ENCODE measurements at regions not wholly inside any gene's neighbourhood (a gene's known extent, or its start where the extent isn't known, plus 50 kb on each side); places are given as distances from the start of the nearest gene placed in this dataset.

DNA sequence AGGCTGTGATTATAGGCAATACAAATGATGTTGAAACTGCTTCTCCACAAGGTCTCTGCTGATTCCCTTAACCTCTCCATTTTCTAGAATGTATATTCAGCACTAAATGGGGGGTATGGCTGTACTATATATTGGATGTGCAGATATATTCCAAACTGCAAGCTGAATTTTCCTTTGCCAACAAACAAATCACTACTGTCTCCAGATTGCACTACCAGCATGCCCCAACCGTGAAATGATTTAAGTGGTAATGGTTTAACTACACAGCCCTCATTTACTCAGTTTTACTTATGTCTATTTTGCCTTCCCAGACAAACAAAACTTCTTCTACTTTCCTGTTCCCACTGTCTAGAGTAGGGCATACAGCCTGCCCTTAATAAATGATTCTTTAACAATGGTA, 112.7 kb upstream of the GAREM1 start:
- intact Hi-C loops (cut with DNase I): no loop called here
- Histone ChIP-seq H3K4me3 (no peak overlapping the region), H3K27me3 (no peaks in the 10 kb centered on the region), H3K9me3 (no peaks in the 10 kb centered on the region), H3K36me3 (no peaks in the 10 kb centered on the region), H3K4me1 (no peaks in the 10 kb centered on the region), H3K27ac (no peak overlapping the region)
- DNase-seq (ENCODE audit: extremely low spot score in 2 of 2): no peak
- TF ChIP-seq, protein P1, sequence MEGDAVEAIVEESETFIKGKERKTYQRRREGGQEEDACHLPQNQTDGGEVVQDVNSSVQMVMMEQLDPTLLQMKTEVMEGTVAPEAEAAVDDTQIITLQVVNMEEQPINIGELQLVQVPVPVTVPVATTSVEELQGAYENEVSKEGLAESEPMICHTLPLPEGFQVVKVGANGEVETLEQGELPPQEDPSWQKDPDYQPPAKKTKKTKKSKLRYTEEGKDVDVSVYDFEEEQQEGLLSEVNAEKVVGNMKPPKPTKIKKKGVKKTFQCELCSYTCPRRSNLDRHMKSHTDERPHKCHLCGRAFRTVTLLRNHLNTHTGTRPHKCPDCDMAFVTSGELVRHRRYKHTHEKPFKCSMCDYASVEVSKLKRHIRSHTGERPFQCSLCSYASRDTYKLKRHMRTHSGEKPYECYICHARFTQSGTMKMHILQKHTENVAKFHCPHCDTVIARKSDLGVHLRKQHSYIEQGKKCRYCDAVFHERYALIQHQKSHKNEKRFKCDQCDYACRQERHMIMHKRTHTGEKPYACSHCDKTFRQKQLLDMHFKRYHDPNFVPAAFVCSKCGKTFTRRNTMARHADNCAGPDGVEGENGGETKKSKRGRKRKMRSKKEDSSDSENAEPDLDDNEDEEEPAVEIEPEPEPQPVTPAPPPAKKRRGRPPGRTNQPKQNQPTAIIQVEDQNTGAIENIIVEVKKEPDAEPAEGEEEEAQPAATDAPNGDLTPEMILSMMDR (IDR thresholded peaks at IDR 0.05): no peak
- no peak for TF ChIP-seq POLR2AphosphoS5 (IDR thresholded peaks at IDR 0.05; ENCODE audit: insufficient read depth in 1 of 2, low read depth in 1 of 2)
- TF ChIP-seq POLR2A (IDR thresholded peaks at IDR 0.05): no peak

DNA sequence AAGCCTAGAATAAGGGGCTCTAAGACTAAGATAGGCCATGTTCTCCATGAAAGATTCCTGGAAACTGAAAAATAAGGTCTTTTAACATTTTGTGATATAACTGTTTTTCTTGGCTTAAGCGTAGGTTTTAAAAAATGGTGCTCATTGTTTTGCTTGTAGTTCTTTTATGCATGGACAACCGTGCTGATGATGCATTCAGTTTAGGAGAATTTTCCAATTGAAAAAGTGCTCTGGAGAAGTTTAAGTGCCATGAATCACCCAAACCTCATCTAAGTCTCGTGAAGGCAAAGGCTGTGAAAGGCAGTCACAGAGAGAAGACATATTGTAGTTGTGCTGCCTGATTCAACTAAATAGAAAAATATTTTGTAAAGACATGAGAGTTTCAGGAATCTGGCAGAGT, 111.8 kb upstream of the GAREM1 start:
- Histone ChIP-seq H3K36me3 (no peaks in the 10 kb centered on the region), H3K27me3 (no peaks in the 10 kb centered on the region), H3K4me1 (no peaks in the 10 kb centered on the region), H3K27ac (no peak overlapping the region), H3K4me3 (no peak overlapping the region), H3K9me3 (no peaks in the 10 kb centered on the region)
- no peak for DNase-seq (ENCODE audit: extremely low spot score in 2 of 2)
- no peak for TF ChIP-seq POLR2A (IDR thresholded peaks at IDR 0.05)
- no peak for TF ChIP-seq POLR2AphosphoS5 (IDR thresholded peaks at IDR 0.05; ENCODE audit: insufficient read depth in 1 of 2, low read depth in 1 of 2)
- TF ChIP-seq, protein P1 (IDR thresholded peaks at IDR 0.05): no peak
- intact Hi-C loops (cut with DNase I): no loop called here

DNA sequence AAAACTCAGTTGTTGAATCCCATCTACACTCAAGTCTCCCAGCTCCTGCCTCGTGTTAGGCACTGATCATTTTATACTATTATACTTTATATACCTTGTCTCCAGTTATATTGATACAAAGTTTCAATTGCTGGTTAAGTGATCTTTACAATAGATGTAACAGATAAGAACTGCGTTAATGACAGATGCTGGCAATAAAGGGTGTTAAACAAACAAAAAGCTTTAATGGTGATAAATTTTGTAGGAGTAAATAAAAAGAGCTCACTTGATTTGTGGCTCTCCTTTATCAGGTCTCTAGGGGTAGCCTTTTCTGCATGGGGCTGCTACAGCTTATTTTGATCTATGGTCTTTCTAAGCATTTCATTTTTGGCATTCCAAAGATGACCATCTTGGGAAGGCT, 106.9 kb upstream of the GAREM1 start:
- Histone ChIP-seq H3K9me3 (no peaks in the 10 kb centered on the region), H3K36me3 (no peaks in the 10 kb centered on the region), H3K27me3 (no peaks in the 10 kb centered on the region), H3K4me1 (no peaks in the 10 kb centered on the region), H3K27ac (no peak overlapping the region), H3K4me3 (no peak overlapping the region)
- TF ChIP-seq POLR2AphosphoS5 (IDR thresholded peaks at IDR 0.05; ENCODE audit: insufficient read depth in 1 of 2, low read depth in 1 of 2): no peak
- no peak for TF ChIP-seq POLR2A (IDR thresholded peaks at IDR 0.05)
- TF ChIP-seq, protein P1 (IDR thresholded peaks at IDR 0.05): no peak
- no peak for DNase-seq (ENCODE audit: extremely low spot score in 2 of 2)
- intact Hi-C loops (cut with DNase I): no loop called here

DNA sequence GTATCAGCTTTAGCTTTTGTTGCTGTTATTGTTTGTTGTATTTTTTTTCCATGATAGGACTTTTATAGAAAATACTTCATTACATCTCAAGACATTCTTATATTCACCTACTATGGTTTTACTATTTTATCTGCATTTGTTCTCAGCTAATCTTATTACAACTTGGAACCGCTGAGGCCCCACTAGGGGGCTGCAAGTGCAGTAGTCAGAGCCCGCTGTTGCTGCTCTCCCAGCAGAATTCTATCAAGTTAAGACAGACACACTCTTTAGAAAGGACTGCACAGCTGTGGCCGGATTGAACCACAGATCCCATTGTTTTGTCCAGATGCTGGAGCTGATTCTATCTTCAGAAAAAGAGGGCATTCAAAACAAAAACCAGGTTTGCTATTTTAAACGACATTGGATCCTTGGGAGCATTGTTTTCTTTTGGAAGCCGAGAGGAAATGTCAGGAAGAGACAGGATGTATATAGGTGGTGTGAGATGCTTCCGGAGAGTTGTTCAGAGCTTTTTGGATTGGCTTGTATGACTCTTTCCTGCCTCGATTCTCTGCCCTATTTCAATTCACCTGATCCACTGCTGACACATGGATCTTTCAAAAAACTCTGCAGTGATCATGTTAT, 105.7 kb upstream of the GAREM1 start:
- no peak for DNase-seq (ENCODE audit: extremely low spot score in 2 of 2)
- H3K4me1 ChIP-seq: no peaks in the 10 kb centered on the region
- intact Hi-C loops (cut with DNase I): no loop called here

DNA sequence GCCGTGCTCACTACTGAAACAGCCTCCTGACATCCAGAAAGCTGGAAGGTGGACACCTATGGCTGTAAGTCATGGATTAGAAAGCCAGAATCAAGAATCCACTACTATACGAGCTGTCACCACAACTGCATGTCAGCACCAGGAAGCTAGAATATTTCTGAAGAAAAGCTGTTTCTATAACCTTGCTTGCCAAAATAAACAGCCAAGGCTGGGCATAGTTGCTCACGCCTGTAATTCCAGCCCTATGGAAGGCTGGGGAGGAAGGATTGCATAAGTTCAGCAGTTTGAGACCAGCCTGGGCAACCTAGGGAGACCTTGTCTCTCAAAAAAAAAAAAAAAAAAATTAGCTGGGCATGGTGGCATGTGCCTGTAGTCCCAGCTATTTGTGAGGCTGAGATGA, 96.3 kb upstream of the GAREM1 start:
- TF ChIP-seq, protein P1 (IDR thresholded peaks at IDR 0.05): no peak
- TF ChIP-seq POLR2A (IDR thresholded peaks at IDR 0.05): no peak
- no peak for TF ChIP-seq POLR2AphosphoS5 (IDR thresholded peaks at IDR 0.05; ENCODE audit: insufficient read depth in 1 of 2, low read depth in 1 of 2)
- DNase-seq (ENCODE audit: extremely low spot score in 2 of 2): no peak
- H3K27ac ChIP-seq: no peak overlapping the region
- H3K9me3 ChIP-seq: no peaks in the 10 kb centered on the region
- H3K36me3 ChIP-seq: no peaks in the 10 kb centered on the region
- H3K4me3 ChIP-seq: no peak overlapping the region
- intact Hi-C loops (cut with DNase I): no loop called here
- no peaks in the 10 kb centered on the region for H3K4me1 ChIP-seq
- no peaks in the 10 kb centered on the region for H3K27me3 ChIP-seq

More for the DNA sequence above, 105.7 kb upstream of the GAREM1 start:
- Histone ChIP-seq H3K4me3 (no peak overlapping the region), H3K27me3 (no peaks in the 10 kb centered on the region), H3K36me3 (no peaks in the 10 kb centered on the region), H3K27ac (no peak overlapping the region), H3K9me3 (no peaks in the 10 kb centered on the region)
- TF ChIP-seq POLR2AphosphoS5 (IDR thresholded peaks at IDR 0.05; ENCODE audit: insufficient read depth in 1 of 2, low read depth in 1 of 2): no peak
- TF ChIP-seq, protein P1 (IDR thresholded peaks at IDR 0.05): no peak
- TF ChIP-seq POLR2A (IDR thresholded peaks at IDR 0.05): no peak

Data from vagina (tissue), 2 donors.